Germinal center (tissue), 1 donor: ENCODE measurements at regions not wholly inside any gene's neighbourhood (a gene's known extent, or its start where the extent isn't known, plus 50 kb on each side); places are given as distances from the start of the nearest gene placed in this dataset.
"Not testable (repeated sequence)": the region's sequence is repeated elsewhere in the genome, so short reads cannot be mapped to it uniquely, and the experiment has no call there.

Experiments used
- DNase-seq: peaks from one replicate; pipeline ENCODE4 v3.0.0; 2012; ENCODE audit warnings: mixed read lengths, low spot score

- no peak for DNase-seq
Measured at GRCh38 chr2:44051593-44052347, 56.0 kb upstream of the LRPPRC start.

GRCh38 chr2:44052584-44052983 is 56.8 kb upstream of the LRPPRC start:
- DNase-seq: no peak

GRCh38 chr2:44053052-44053451 is 57.3 kb upstream of the LRPPRC start:
- no peak for DNase-seq

- DNase-seq: no peak
Measured at GRCh38 chr2:44053456-44053855, 57.7 kb upstream of the LRPPRC start.

- no peak for DNase-seq
Measured at GRCh38 chr2:44055229-44055628, 59.4 kb upstream of the LRPPRC start.

GRCh38 chr2:44055664-44056063 is 59.9 kb upstream of the LRPPRC start:
- no peak for DNase-seq

GRCh38 chr2:44056947-44057346 is 61.2 kb upstream of the LRPPRC start:
- no peak for DNase-seq

- DNase-seq: not testable (repeated sequence)
Measured at GRCh38 chr2:44060286-44060685, 64.5 kb upstream of the LRPPRC start.

- no peak for DNase-seq
Measured at GRCh38 chr2:44060990-44061389, 65.2 kb upstream of the LRPPRC start.

GRCh38 chr2:44061469-44061868 is 65.7 kb upstream of the LRPPRC start:
- DNase-seq: no peak

- DNase-seq: no peak
Measured at GRCh38 chr2:44061876-44062275, 66.1 kb upstream of the LRPPRC start.

- DNase-seq: no peak
Measured at GRCh38 chr2:44063033-44063432, 67.2 kb upstream of the LRPPRC start.

- not testable (repeated sequence) for DNase-seq
Measured at GRCh38 chr2:44064281-44064680, 68.5 kb upstream of the LRPPRC start.

GRCh38 chr2:44067012-44067790 is 71.4 kb upstream of the LRPPRC start:
- DNase-seq: not testable (repeated sequence)

- not testable (repeated sequence) for DNase-seq
Measured at GRCh38 chr2:44067791-44068181, 72.0 kb upstream of the LRPPRC start.

- DNase-seq: no peak
Measured at GRCh38 chr2:44071454-44072046, 75.8 kb upstream of the LRPPRC start.

GRCh38 chr2:44073667-44074066 is 77.9 kb upstream of the LRPPRC start:
- not testable (repeated sequence) for DNase-seq

GRCh38 chr2:44074795-44075194 is 79.0 kb upstream of the LRPPRC start:
- DNase-seq: not testable (repeated sequence)

- DNase-seq: no peak
Measured at GRCh38 chr2:44075541-44075940, 79.8 kb upstream of the LRPPRC start.

- no peak for DNase-seq
Measured at GRCh38 chr2:44077942-44078511, 82.2 kb upstream of the LRPPRC start.

GRCh38 chr2:44079686-44080085 is 83.9 kb upstream of the LRPPRC start:
- DNase-seq: no peak

- DNase-seq: no peak
Measured at GRCh38 chr2:44083054-44083453, 85.6 kb upstream of the PPM1B start.

- no peak for DNase-seq
Measured at GRCh38 chr2:44084850-44085249, 83.8 kb upstream of the PPM1B start.
